ENCODE measurements at regions not wholly inside any gene's neighbourhood (a gene's known extent, or its start where the extent isn't known, plus 50 kb on each side); places are given as distances from the start of the nearest gene placed in this dataset.
"Not testable (repeated sequence)": the region's sequence is repeated elsewhere in the genome, so short reads cannot be mapped to it uniquely, and the experiment has no call there.

GRCh38 chr14:58878439-58879139, 240.8 kb downstream of the DACT1 start:
- no peak for DNase-seq

- DNase-seq: no peak
These were observed 243.7 kb downstream of the DACT1 start for GRCh38 chr14:58881433-58881832.

GRCh38 chr14:58882577-58883018, 244.8 kb downstream of the DACT1 start:
- no peak for DNase-seq

GRCh38 chr14:58884442-58884841, 246.7 kb downstream of the DACT1 start:
- no peak for DNase-seq

GRCh38 chr14:58887931-58888330, 250.2 kb downstream of the DACT1 start:
- DNase-seq: no peak

GRCh38 chr14:58898655-58899316, 261.0 kb downstream of the DACT1 start:
- no peak for DNase-seq

GRCh38 chr14:58899317-58899713, 261.6 kb downstream of the DACT1 start:
- DNase-seq: no peak

GRCh38 chr14:58901826-58902225, 264.1 kb downstream of the DACT1 start:
- no peak for DNase-seq

GRCh38 chr14:58904776-58905175, 267.0 kb downstream of the DACT1 start:
- no peak for DNase-seq

- DNase-seq: no peak
These were observed 270.0 kb downstream of the DACT1 start for GRCh38 chr14:58907803-58908202.

- no peak for DNase-seq
These were observed 274.5 kb downstream of the DACT1 start for GRCh38 chr14:58912287-58912686.

GRCh38 chr14:58912799-58913432, 275.2 kb downstream of the DACT1 start:
- DNase-seq: no peak

- peak in 7 of 51 donors; percentile 2 to 9 (median 2) for DNase-seq
These were observed 274.1 kb upstream of the DAAM1 start for GRCh38 chr14:58914279-58914855.

- DNase-seq: no peak
These were observed 272.8 kb upstream of the DAAM1 start for GRCh38 chr14:58915646-58916045.

- no peak for DNase-seq
These were observed 270.3 kb upstream of the DAAM1 start for GRCh38 chr14:58918066-58918738.

GRCh38 chr14:58919217-58919616, 269.2 kb upstream of the DAAM1 start:
- no peak for DNase-seq

GRCh38 chr14:58920230-58920629, 268.2 kb upstream of the DAAM1 start:
- no peak for DNase-seq

- DNase-seq: not testable (repeated sequence)
These were observed 266.1 kb upstream of the DAAM1 start for GRCh38 chr14:58922201-58922940.

- DNase-seq: no peak
These were observed 264.6 kb upstream of the DAAM1 start for GRCh38 chr14:58923751-58924405.

- DNase-seq: no peak
These were observed 246.8 kb upstream of the DAAM1 start for GRCh38 chr14:58941629-58942028.

GRCh38 chr14:58942516-58942915, 246.0 kb upstream of the DAAM1 start:
- no peak for DNase-seq

All from hypothalamus (tissue), 51 donors.